HUES48 (cell line): ENCODE measurements at regions not wholly inside any gene's neighbourhood (a gene's known extent, or its start where the extent isn't known, plus 50 kb on each side); places are given as distances from the start of the nearest gene placed in this dataset.

ENCODE experiments used
- H3K27ac ChIP-seq: one replicate; pipeline ENCODE4 v1.7.0; 2013; ENCODE audit warnings: low read depth, low read length, inconsistent platforms
- H3K27me3 ChIP-seq: 2 replicates; pipeline ENCODE4 v1.6.1; 2013; ENCODE audit warnings: mild to moderate bottlenecking, low read length; ENCODE audit not compliant: control insufficient read depth, insufficient read depth
- H3K36me3 ChIP-seq: 2 replicates; pipeline ENCODE4 v1.6.1; 2013; ENCODE audit warnings: low read length; ENCODE audit not compliant: control insufficient read depth, insufficient read depth
- H3K4me1 ChIP-seq: 2 replicates; pipeline ENCODE4 v1.6.1; 2013; ENCODE audit warnings: mild to moderate bottlenecking, low read length; ENCODE audit not compliant: control insufficient read depth, insufficient read depth
- H3K4me3 ChIP-seq: 2 replicates; pipeline ENCODE4 v1.5.1; 2013; ENCODE audit warnings: mild to moderate bottlenecking, low read depth, low read length
- H3K9ac ChIP-seq: 2 replicates; pipeline ENCODE4 v1.6.1; 2013; ENCODE audit warnings: mild to moderate bottlenecking, low read depth, low read length, moderate library complexity
- H3K9me3 ChIP-seq: 2 replicates; pipeline ENCODE4 v1.6.1; 2013; ENCODE audit warnings: low read length; ENCODE audit not compliant: control insufficient read depth, insufficient read depth

DNA sequence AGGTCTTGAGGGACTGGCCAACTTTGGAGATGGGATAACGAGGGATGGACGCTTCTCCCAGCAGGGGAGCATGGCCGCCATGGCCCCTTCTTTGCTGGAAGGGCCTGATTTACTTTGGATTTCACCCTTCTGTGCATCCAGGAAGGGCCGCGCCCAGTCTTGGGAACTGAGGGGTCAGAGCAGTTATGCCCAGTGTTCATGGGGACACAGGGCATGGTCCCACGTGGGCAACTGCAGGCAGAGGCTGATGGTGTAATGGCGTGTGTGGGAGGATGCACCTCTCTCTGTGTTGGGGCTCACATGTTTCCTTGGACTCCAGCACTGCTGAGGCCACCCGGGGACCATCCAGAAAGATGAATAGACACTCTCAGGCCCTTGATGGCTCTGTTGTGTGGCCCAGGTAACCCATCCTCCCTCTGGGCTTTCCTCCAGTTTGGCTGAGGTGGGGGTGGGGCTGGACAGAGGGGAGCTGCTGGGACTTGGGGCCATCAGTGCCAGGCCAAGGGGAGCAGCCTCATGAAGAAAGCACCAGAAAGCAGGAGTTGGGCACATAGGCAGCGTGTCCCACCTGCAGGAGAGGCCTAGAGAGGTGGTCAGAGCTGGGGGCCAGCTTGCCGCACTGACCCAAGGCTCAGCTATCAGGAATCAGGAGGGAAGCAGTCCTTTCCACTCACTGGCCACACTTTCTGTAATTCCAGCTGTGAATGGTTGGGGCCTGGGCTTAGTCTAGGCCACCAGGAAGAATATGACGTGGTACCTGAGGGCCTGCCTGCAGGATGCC lies 1033.9 kb downstream of the TBC1D22A start:
- Histone ChIP-seq H3K4me3 (no peak overlapping the region), H3K9me3 (peaks cover 3% of the 10 kb centered on the region; the same call in 1 of the 2 replicates), H3K4me1 (no peaks in the 10 kb centered on the region), H3K27me3 (no peaks in the 10 kb centered on the region), H3K27ac (no peak overlapping the region), H3K9ac (no peak overlapping the region), H3K36me3 (no peaks in the 10 kb centered on the region)

DNA sequence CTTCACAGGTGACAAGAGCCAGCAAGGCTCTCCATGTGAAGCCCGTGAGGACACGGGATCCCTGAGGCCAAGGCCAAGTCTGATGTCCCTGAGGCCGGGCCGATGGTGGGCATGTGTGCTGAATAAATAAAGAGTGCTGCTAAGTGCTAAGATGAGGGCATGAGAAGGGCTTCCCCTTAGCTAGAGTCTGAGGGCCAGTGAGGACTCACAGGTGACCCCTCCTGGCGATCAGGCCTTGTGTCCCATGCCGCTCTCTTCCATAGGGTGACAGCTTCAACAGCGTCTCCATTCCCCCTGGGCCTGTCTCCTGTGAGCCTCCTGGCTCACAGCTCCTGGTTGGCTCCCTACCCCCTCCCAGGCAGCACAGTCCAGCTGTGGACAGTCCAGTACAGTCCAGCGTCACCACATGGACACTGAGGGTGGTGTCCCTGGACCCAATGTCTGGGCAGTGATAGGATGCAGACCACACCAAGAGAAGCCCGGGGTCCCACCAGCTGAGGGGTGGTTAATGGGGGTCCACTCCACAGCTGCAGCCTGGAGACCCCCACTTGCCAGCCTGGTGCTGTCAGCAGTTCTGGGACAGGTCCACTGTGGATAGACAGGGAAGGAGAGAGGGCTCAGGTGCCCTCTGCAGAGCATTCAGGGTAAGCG lies 1033.2 kb downstream of the TBC1D22A start:
- Histone ChIP-seq H3K4me3 (no peak overlapping the region), H3K27ac (no peak overlapping the region), H3K4me1 (no peaks in the 10 kb centered on the region), H3K27me3 (no peaks in the 10 kb centered on the region), H3K36me3 (no peaks in the 10 kb centered on the region), H3K9me3 (peaks cover 3% of the 10 kb centered on the region; the same call in 1 of the 2 replicates), H3K9ac (no peak overlapping the region)

DNA sequence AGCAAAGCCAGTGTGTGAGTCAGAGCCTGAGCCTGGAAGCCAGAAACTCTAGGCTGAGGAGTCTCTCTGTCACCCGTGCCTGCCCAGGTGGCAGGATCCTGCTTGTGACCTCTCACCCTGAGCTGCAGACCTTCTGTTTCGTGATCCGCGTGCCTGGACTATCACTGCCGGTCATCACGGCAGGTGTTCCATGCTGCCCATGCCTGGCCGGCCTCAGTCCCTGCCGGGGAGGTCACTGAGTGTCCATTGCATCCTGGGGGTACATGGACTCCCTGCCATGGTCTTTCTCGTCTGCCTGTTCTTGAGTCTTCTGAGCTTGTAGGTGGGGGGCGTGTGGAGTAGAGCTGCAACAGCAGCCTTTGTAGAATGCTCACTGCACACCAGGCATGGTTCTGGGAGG lies 1032.4 kb downstream of the TBC1D22A start:
- peaks cover 3% of the 10 kb centered on the region; the same call in 1 of the 2 replicates for H3K9me3 ChIP-seq
- no peak overlapping the region for H3K9ac ChIP-seq
- H3K4me3 ChIP-seq: no peak overlapping the region
- no peaks in the 10 kb centered on the region for H3K36me3 ChIP-seq
- no peaks in the 10 kb centered on the region for H3K27me3 ChIP-seq
- H3K27ac ChIP-seq: no peak overlapping the region
- H3K4me1 ChIP-seq: no peaks in the 10 kb centered on the region

DNA sequence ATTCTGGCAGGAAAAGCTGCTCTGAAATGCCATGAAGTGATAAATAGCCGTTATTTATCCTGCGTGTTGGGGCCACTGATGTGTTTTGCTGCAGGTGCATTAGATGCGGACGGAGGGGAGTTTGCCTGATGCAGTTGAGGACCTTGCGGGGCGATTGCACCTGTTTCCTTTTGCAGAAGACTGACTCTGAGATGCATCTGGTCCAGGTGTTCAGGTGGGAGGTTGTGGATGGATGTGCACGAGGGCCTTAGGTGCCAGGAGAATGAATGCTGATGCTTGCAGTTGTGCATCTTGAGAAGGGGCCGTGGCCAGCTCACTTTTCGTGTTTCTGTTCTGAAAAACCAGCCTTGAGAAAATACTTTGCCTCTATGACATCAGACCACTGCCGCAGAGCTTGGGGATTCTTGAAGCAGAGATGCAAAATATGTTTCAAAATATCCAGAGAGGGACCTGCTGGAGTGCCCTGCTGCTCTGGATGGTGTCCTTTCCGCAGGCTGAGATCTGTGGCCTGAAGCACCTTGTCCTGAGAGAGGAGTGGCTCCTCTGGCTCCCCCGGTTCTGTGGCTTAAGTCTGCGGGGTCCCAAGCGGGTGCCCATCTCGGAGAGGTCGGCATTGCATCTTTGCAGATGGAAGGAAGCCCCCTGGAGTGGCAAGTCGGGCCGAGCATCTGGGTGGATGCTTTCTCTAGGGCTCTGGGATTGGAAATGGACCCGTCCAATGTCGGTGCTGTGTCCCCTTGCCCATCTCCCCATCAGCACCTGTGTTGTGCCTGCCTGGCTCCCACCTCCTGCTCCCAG lies 1031.1 kb downstream of the TBC1D22A start:
- Histone ChIP-seq H3K9me3 (no peaks in the 10 kb centered on the region; the same call in 1 of the 2 replicates), H3K9ac (no peak overlapping the region), H3K4me3 (no peak overlapping the region), H3K4me1 (no peaks in the 10 kb centered on the region), H3K27me3 (no peaks in the 10 kb centered on the region), H3K36me3 (no peaks in the 10 kb centered on the region), H3K27ac (no peak overlapping the region)

DNA sequence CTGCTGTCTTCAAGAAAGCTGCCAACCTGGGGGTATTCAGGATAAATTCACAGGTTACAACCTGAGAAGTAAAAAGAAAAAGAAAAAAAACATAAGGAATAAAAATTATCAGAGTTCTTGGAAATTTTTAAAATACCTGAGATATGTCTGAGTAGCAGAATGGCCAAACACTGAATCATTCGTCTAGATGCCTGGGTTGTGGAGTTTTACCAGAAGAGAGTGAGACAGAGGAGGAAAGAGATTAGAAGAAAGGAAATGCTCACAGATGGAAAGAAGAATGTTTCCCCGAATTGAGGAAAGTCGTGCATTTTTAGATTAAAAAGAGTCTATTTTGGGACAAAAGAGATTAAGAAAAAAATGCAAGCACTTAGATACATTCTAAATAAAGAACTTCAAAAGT lies 1026.7 kb downstream of the TBC1D22A start:
- Histone ChIP-seq H3K36me3 (no peaks in the 10 kb centered on the region), H3K27ac (no peak overlapping the region), H3K27me3 (no peaks in the 10 kb centered on the region), H3K4me1 (no peaks in the 10 kb centered on the region), H3K4me3 (no peak overlapping the region), H3K9ac (no peak overlapping the region), H3K9me3 (no peaks in the 10 kb centered on the region)

DNA sequence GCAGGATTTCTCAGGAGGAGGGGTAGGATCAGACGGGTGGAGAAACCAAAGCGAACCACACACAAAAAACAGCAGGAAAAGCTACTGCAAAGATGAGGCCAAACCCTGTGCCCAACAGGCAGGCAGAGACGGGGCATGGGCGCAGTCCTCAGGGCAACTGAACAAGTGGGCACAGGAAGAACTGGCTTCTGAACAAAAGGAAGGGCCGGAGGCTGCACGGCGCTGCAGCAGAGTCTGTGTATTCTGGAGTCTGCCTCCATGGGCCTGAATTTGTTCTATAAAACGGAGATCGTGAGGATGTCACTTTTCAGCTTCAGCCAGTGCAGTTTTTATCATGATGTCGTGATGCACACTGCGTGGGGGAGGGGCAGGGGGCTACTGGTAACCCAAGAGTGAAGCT lies 1026.0 kb downstream of the TBC1D22A start:
- Histone ChIP-seq H3K36me3 (no peaks in the 10 kb centered on the region), H3K27ac (no peak overlapping the region), H3K4me3 (no peak overlapping the region), H3K4me1 (no peaks in the 10 kb centered on the region), H3K9ac (no peak overlapping the region), H3K27me3 (no peaks in the 10 kb centered on the region), H3K9me3 (no peaks in the 10 kb centered on the region)

DNA sequence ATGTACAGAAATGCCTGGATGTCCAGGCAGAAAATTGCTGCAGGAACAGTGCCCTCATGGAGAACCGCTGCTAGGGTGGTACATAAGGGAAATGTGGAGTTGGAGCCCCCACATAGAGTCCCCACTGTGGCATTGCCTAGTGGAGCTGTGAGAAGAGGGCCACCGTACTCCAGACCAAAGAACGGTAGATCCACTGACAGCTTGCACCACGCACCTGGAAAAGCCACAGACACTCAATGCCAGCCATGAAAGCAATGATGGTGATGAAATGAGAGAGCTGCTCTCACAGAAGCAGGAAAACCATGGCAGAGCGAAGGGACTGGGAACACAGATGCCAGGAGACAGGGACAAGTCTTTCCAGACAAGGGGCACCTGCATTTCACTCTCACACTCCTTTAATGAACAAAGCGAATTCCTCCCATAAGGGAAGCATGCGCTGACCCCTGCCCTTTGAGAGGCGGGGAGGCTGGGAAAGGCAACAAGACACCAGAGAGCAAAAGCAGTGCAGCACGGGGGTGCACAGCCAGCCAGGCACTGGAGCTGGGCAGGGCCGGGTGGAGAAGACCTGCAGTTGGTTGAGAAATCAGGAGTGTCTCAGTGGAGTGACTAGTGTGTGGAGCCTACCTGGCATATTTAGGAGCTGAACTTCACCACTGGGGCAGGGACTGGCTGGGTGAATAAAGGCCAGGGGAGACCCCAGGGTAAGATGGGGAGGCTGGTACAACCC lies 1025.2 kb downstream of the TBC1D22A start:
- Histone ChIP-seq H3K4me3 (no peak overlapping the region), H3K9me3 (no peaks in the 10 kb centered on the region), H3K4me1 (no peaks in the 10 kb centered on the region), H3K27ac (no peak overlapping the region), H3K27me3 (no peaks in the 10 kb centered on the region), H3K9ac (no peak overlapping the region), H3K36me3 (no peaks in the 10 kb centered on the region)

DNA sequence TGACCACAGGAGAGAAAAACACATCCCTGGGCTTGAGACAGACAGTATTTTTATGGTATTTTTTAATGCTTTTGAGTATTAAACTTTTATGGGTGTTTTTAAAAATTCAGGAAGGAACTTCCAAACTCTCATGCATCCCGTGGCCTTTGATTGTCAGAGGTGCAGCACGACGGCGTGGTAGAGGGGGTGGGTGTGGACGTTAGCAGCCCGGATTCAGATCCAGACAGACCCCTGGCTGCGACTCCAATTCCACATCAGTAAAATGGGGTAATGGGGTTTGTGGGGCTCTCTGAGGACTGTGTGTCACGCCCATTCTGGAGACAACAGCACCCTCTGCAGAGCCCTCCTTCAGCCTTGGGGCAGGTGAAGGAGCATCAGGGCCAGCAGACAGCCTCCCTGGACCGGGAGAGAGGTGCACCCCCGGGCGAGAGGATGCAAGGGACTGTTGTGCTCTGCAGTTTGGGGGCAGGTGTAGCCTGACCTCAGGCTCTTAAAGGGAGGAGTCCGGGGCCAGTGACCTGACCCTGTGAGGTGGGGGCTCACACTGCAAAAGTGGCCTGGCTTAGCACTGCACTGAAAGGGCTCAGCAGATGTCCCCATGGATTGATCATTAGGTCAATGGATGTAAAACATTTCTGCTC lies 1024.3 kb downstream of the TBC1D22A start:
- H3K4me1 ChIP-seq: no peaks in the 10 kb centered on the region
- H3K4me3 ChIP-seq: no peak overlapping the region
- no peaks in the 10 kb centered on the region for H3K9me3 ChIP-seq
- H3K27me3 ChIP-seq: no peaks in the 10 kb centered on the region
- H3K9ac ChIP-seq: no peak overlapping the region
- H3K36me3 ChIP-seq: no peaks in the 10 kb centered on the region
- no peak overlapping the region for H3K27ac ChIP-seq

DNA sequence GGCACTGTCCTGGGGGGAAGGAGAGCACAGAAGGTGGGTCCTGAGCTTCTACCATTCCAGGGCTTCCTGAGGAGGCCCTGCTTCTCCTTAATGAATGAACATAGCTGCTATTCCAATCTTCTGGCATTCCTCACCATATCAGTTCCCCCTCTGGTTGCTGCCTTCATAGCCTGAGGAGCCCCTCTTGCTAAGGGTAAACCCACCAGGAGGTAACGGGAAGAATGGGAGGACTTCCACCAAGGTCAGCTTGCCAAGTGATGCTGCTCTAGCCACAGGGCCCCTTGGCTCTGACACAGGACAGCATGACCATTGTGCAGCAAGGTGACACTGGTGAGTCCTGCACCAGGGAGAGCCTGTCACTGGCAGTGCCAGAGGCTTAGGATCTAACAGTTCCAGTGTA lies 1022.5 kb downstream of the TBC1D22A start:
- Histone ChIP-seq H3K27ac (no peak overlapping the region), H3K9me3 (no peaks in the 10 kb centered on the region)

DNA sequence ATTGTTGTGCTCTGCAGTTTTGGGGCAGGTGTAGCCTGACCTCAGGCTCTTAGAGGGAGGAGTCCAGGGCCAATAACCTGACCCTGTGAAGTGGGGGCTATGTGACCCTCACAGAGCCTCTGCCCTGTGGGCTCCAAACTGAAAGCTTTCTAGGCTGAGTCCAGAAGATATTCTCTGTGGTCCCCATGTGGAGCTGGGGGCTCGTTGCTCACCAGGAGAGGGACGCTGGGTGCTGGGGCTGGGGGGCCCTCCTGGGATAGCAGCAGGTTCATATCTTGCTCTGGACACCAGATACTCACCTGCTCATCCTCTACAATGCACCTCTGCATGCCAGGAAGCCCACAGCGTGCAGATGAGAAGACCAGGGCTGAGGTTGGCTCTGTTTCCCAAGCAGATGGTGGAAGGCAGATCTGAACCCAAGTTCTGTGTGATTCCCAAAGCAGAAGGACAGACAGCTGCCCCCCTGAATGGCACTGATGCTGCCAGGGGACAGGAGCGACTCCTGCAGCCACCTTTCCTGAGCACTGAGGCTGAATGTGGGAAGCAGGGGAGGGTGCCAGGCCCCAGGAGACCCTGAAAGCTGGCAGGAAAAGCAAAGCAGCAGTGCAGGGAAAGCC lies 1022.0 kb downstream of the TBC1D22A start:
- Histone ChIP-seq H3K4me3 (no peak overlapping the region), H3K27ac (no peak overlapping the region), H3K27me3 (no peaks in the 10 kb centered on the region), H3K9me3 (no peaks in the 10 kb centered on the region), H3K9ac (no peak overlapping the region), H3K4me1 (no peaks in the 10 kb centered on the region), H3K36me3 (no peaks in the 10 kb centered on the region)

More for the DNA sequence above, 1022.5 kb downstream of the TBC1D22A start:
- Histone ChIP-seq H3K4me3 (no peak overlapping the region), H3K4me1 (no peaks in the 10 kb centered on the region), H3K36me3 (no peaks in the 10 kb centered on the region), H3K9ac (no peak overlapping the region), H3K27me3 (no peaks in the 10 kb centered on the region)
